HL-60 (cell line): ENCODE measurements at regions not wholly inside any gene's neighbourhood (a gene's known extent, or its start where the extent isn't known, plus 50 kb on each side); places are given as distances from the start of the nearest gene placed in this dataset.
"Not testable (repeated sequence)": the region's sequence is repeated elsewhere in the genome, so short reads cannot be mapped to it uniquely, and the experiment has no call there.

ENCODE experiments used
- GABPA ChIP-seq: IDR thresholded peaks from 2 replicates; pipeline ENCODE4 v1.6.1; 2012; ENCODE audit warnings: low read depth
- POLR2AphosphoS5 ChIP-seq: IDR thresholded peaks from 2 replicates; pipeline ENCODE4 v1.6.1; 2012; ENCODE audit warnings: low read depth
- TF ChIP-seq, protein P1 (sequence below): IDR thresholded peaks from one replicate; pipeline ENCODE4 v1.5.1; 2011; ENCODE audit warnings: low read length, control low read depth, inconsistent platforms; ENCODE audit not compliant: insufficient read depth

DNA sequence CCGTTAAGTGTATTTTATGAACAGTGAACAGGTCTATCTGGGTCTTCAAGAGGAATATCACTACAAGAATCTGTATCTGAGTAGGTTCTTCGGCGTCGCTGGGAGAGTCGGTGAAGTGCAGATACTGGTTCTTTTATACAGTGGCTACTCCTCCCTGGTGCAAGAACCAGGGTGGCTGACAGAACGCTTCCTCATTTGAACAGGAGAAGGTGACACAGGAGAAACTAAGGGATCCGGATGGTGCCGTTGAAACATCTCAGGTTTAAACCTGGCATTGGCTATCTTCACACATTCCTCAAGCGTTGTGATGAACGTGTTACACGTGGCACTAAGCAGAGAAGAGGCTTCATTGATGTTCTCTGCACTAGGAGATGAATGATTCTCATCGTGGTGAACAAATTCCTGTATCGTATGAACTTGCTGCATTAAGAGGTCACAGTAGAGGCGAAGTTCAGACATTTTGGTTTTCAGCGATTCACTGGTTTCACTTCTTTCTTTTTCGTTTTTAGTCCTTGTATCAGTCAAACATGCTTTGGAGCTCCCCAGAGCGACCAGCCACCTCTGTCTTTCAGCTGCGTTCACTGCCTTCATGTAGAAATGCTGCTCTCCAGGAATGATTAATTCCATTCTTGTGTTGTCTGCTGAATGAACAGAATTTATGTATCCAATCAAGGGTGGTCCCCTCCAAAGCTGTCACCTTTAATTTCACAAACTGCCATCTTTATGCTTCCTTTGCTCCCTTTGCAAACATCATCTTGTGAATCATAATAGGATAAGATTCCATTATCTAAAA is 54.6 kb upstream of the CEACAM21 start:
- TF ChIP-seq, protein P1, sequence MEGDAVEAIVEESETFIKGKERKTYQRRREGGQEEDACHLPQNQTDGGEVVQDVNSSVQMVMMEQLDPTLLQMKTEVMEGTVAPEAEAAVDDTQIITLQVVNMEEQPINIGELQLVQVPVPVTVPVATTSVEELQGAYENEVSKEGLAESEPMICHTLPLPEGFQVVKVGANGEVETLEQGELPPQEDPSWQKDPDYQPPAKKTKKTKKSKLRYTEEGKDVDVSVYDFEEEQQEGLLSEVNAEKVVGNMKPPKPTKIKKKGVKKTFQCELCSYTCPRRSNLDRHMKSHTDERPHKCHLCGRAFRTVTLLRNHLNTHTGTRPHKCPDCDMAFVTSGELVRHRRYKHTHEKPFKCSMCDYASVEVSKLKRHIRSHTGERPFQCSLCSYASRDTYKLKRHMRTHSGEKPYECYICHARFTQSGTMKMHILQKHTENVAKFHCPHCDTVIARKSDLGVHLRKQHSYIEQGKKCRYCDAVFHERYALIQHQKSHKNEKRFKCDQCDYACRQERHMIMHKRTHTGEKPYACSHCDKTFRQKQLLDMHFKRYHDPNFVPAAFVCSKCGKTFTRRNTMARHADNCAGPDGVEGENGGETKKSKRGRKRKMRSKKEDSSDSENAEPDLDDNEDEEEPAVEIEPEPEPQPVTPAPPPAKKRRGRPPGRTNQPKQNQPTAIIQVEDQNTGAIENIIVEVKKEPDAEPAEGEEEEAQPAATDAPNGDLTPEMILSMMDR, result not testable (repeated sequence)
- TF ChIP-seq GABPA, POLR2AphosphoS5: not testable (repeated sequence)
